GM12892 (cell line): ENCODE measurements at regions not wholly inside any gene's neighbourhood (a gene's known extent, or its start where the extent isn't known, plus 50 kb on each side); places are given as distances from the start of the nearest gene placed in this dataset.

ENCODE experiments used
- POLR2A ChIP-seq: IDR thresholded peaks from 2 replicates; pipeline ENCODE4 v1.6.1; 2011; ENCODE audit warnings: low read depth, low read length, control low read depth
- POLR2AphosphoS5 ChIP-seq: IDR thresholded peaks from 2 replicates; pipeline ENCODE4 v1.6.1; 2011; ENCODE audit warnings: low read depth, low read length, control low read depth
- TAF1 ChIP-seq: IDR thresholded peaks from 2 replicates; pipeline ENCODE4 v1.6.1; 2011; ENCODE audit warnings: low read depth, mild to moderate bottlenecking, control low read depth, low read length, borderline replicate concordance

GRCh38 chr20:12737497-12737896, 271.3 kb upstream of the SPTLC3 start:
- TF ChIP-seq TAF1 = no peak
- no peak for TF ChIP-seq POLR2A
- TF ChIP-seq POLR2AphosphoS5 = no peak
